Esophagus mucosa (tissue), 1 donor: ENCODE measurements at regions not wholly inside any gene's neighbourhood (a gene's known extent, or its start where the extent isn't known, plus 50 kb on each side); places are given as distances from the start of the nearest gene placed in this dataset.

Source experiments
- ATAC-seq: fragments of 200-7000 bp; cut with Tn5 transposase; one replicate; pipeline ENCODE4 v1.9.1; 2020
- donor health status: DM: yes; HTN: yes; CAD: no.

DNA sequence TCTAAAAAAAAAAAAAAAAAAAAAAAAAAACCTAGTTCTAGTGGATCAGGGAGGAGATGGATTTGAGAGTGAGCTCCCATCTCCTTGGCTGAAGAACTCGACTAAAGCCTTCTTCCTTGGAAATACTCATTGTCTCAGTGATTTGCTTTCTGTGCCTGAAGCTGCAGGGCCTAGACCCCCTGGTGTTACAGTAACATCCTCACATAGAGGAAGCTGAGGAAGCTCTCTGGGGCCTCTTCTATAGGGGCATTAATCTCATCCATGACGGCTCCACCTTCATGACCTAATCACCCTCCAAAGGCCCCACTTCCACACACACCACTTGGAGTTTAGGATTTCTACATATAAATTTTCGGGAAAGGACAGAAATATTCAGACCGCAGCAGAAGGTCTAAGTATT, 95.9 kb upstream of the ETS2 start:
- no peak for ATAC-seq

DNA sequence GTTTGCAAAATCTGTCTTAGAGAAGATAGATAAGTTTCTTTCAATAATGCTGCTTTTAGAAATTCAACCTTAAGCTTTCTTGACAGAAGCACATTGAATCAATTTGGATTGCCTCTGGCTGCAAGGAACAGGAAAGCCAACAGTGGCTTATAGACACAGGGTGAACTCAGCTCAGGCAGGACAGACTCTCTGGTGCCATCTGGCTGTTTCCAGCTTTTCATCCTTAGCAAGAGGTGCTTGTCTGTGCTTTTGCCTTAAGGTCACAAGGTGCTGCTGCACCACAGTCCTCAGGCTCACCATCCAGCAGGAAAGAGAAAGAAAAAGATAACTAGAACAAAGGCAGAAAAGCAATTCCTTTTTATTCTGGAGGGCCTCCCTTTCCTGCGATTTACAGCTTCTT, 93.7 kb upstream of the ETS2 start:
- ATAC-seq: peak; percentile 77

DNA sequence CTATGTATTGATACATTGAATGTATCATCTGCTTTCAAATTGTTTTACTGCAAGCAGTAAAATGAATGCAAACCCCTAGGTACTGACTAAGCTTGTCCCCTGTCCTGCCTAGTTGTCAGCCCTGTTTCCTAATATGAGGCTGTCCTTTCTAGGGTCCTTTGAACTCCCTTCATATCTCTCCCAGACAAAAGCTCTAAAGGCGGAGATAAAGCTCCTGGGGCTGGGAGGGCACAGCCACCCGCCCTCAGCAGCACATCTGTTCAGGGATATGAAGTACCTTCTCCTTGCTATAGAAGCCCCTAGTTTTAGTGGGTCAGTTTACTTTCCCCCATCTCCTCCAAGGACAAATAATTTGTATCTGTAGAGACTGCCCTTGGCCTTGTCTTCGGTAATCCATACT, 93.1 kb upstream of the ETS2 start:
- ATAC-seq: no peak

DNA sequence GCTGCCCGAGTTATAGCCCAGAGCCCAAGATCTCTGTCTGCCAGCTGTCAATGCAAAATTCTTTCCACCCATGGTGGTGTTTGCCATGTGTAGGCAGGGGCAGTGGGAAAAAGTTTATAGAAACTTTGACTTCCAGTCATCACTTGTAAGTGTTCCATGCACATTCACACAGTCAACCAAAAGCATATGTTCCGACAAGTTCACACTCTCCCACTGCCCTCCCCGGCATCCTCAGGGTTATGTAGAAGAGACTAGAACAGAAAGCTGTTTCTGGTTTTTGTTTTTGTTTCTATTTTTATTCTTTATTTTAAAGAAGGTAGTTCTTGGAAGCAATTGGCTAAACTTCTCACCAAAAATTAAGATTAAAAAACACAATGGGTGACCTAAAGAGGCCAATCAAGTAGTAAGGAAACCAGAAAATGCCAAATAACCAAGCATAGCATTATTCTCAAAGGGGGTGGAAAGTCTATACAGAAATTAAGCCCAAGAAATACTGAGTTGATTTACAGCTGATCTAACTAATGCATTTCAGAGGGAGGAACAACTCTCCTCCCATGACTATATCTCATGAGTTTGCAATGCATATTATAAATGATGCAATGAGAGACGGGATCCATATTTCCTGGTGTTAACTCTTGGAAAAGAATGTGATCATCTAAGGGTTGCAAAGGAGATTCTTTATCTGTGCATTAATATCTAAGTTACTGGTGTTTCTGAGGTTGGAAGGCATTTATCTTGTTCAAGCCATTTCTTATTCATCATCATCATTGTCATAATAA, 91.5 kb upstream of the ETS2 start:
- ATAC-seq: no peak

DNA sequence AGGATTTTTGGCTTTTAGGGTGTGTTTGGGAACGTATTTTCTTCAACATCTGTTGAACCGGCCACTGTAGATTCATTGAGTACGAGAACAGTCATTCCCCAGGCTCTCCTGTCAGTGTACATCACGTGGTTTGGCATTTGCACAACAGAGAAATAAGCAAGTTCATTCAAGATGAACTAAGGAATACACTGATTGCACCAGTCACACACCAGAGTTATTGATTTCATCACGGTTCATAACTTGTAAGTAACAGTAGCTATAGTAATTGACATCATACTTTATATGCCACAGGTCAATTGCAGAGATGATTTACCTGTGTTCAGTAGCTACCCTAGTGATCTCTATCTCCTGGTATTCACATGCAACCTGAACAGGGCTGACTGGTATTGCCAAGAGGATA, 90.7 kb upstream of the ETS2 start:
- peak; percentile 69 for ATAC-seq

DNA sequence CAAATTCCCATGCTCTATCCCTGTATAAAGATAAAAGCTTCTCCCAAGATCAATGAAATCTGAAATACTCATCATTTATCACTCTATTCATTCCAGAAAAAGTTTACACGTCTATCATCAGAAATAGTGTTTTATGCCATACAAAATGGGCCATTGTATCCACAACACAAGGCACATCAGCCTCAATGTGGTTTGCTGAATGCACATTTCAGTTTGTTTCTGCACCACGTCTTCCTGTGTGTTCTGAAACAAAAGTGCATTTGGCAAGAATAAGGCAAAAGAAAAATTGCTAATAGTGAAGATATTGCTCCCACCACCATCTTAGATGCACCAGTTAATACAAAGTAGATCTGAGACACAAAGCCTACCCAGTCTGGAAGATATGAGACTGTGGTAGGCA, 89.6 kb upstream of the ETS2 start:
- no peak for ATAC-seq

DNA sequence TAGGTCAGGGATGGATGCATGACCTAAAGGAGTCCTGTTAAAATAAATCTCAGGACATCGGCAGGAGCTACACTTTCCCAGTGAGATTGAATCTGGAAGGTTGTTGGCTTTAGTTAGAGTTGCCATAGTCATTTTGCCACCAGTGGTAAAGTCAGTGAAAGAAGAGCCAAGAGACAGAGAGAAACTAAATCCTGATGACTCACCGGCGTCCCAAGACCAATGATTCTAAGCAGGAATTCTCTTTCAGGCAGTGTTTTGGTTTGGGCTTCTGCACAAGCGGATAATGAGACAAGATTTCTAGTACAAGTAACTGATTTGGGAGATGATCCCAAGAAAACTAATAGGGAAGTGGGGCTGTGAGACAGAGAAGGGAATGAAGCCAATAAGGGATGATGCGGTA, 88.8 kb upstream of the ETS2 start:
- ATAC-seq: no peak

DNA sequence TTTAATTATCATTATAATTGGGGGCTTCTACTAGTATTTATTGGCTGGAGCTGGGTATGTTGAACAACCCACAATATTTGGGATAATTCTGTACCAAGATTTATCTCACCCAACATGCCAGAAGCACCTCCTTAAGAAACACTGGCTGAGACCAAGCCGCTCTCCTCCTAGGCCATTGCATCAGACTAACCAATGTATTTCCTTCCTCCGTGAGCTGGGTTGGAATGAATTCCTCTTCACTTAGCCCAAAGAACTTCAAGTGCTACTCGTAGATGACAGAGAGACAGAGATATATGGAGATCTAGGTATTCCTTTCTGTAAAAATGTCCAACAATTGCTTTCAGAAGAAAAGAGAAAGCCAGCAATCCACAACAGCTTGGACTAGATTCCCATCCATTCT, 87.2 kb upstream of the ETS2 start:
- no peak for ATAC-seq

DNA sequence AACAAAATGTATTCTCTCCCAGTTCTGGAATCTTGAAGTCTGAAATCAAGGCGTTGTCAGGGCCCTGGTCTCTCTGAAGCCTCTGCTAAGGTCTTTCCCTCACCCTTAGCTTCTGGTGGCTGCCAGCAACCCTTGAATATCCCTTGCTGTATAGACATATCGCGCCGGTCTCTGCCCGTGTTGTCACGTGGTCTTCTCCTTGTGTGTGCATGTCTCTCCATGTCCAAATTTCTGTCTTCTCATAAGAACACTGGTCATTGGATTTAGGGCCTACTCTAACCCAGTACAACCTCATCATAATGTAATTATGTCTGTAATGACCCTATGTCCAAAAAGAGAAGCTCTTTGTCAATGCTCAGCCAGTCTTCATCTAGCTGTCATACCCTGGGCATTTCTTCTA, 85.7 kb upstream of the ETS2 start:
- no peak for ATAC-seq

DNA sequence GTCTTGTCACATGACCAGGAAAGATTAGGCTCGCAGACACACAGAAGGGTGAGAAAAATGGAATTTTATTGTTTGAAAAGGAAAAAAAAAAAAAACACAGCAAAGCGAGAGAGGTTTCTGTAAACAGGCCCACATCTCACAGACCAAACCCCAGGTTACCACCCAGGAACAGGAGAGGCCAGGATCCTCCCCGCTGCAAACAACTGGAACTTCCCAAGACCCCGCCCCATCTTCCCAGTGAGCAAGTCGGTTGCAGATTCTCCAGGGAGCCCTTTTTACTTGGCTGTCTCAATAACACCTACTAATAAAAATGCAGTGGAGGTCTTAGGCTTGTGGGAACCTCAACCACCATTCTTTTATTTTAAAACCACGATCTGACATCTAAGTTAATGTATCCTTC, 84.7 kb upstream of the ETS2 start:
- ATAC-seq: no peak

DNA sequence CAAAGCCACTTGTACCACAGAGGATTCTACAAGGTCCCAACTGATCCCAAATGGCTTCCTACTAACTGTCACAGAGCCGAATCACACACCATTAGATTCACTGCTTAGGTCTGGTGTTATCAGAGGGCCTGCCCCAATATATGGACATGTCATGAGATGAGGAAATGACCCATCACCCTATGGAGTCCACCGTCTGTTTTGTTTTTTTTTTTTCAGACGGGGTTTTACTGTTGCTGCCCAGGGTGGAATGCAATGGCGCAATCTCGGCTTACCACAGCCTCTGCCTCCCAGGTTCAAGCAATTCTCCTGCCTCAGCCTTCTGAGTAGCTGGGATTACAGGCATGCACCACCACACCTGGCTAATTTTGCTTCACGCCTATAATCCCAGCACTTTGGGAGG, 83.8 kb upstream of the ETS2 start:
- no peak for ATAC-seq

DNA sequence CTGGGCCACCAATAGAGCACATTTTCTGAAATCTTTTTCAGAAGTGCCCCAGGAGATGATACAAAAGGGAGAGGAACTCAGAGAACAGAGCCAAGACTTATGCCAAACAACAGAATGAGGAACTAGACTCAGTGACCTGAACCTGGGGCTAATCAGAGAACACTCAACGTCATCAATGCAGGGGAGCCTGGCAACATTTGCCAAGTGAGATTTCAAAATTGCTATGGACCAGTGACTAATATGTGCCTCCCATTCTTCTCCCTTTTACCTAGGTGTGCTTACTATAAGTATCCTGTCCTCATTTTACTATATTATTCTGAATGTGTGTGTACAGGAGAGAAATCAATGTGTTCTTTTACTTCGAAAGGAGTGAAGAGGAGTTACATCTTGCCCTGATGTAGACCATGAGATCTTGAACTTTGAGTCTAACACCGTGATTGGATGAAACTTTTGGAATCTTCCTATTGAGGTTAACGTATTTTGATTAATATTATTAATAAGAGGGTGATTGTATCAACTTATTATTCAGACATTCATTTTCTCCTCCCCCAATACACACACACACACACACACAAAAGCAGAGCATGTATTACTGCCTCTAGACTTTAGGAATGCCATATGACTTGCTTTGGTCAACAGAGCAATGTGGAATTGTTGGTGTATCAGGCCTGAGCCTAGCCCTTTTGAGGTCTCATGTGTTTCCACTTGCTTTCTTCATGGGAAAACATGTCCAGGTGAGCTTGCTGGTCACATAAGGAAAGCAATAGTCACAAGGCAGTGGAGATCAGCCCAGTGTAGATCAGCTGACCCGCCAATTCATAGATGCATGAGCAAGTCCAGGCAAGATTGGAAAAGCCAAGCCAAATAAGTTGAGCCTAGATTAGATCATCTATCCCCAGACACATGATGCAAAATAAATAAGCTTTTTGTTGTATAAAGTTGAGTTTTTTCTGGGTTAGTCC, 80.3 kb upstream of the ETS2 start:
- peak; percentile 80 for ATAC-seq

DNA sequence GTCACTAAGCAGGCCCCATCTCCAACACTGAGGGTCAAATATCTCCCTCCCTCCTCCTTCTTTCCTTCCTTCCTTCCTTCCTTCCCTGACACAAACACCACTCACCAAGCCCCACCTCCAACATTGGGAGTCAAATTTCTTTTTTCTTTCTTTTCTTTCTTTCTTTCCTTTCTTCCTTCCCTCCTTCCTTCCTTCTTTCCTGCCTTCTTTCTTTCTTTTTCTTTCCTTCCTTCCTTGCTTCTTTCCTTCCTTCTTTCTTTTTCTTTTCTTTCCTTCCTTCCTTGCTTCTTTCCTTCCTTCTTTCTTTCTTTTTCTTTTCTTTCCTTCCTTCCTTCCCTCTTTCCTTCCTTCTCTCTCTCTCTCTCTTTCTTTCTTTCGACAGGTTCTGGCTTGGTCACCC, 79.2 kb upstream of the ETS2 start:
- ATAC-seq: no peak

DNA sequence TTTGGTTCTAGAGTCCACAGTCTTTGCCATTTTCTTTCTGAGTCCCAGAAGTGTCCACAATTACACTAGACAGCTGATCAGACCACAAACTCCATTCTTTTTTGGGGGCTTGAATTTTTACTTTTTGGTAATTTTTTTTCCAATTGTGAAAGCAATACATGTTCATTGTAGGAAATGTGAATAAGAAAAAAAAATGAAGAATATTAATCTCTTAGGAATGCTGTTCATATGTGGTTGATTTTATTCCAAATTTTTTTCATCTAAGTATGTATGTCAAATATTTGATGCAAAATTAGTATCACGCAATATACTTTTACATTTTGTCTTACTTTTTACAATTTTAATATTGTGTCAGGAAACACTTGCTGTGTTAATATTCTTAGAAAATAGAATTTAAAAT, 76.4 kb upstream of the ETS2 start:
- no peak for ATAC-seq

DNA sequence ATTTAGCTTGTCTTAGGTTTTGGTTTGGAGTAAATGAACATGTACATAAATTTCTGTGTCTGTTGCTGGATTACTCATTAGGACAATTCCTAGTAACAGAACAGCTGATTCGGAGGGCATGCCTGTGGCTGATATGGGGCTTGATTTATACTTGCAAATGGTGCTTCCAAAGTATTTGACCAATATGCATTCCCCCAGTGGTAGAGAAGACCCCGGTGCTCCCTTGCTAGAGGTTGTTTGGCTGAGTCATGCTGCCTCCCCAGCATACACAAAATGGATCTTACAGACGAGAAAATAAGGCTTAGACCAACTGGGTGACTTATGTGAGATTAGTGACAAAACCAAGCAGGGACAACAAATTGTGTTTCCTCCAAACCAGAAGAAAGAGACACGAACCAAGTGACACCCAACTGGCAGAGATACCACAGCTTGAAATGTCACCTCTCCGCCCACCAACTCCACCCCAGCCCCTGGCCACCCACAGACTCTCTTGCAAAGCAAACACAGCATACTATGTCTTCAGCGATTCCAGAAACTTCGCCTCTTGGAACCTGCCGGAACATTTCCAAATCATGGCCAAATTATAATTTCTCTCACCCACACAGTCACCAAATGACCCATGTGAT, 75.9 kb upstream of the ETS2 start:
- no peak for ATAC-seq

DNA sequence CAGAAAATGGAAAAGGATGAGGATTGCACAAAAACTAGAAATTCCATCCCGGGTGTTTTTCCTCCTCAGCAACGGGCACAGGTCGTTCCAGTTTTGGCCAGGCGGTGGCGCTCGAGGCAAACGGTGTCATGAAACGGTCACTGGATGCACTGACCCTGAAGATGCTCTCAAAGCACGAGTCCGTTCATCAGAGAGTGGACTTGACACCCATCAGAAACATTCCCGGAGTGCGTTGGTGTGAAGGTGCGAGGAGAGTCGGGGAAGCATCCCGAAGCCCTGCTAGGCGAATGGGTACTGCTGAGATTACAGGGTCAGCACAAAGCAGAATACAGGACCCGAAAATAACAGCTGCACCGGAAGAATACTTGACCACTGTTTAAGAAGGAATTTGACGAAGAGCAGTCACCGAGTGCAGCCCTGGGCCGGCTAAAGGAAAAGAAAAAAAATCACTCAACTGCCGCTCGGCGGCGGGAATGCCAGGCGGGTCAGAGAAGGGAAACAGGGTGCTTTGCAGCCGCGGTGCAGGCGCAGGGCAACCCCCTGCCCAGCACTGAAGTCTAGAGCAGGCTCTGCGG, 71.7 kb upstream of the ETS2 start:
- peak; percentile 77 for ATAC-seq

DNA sequence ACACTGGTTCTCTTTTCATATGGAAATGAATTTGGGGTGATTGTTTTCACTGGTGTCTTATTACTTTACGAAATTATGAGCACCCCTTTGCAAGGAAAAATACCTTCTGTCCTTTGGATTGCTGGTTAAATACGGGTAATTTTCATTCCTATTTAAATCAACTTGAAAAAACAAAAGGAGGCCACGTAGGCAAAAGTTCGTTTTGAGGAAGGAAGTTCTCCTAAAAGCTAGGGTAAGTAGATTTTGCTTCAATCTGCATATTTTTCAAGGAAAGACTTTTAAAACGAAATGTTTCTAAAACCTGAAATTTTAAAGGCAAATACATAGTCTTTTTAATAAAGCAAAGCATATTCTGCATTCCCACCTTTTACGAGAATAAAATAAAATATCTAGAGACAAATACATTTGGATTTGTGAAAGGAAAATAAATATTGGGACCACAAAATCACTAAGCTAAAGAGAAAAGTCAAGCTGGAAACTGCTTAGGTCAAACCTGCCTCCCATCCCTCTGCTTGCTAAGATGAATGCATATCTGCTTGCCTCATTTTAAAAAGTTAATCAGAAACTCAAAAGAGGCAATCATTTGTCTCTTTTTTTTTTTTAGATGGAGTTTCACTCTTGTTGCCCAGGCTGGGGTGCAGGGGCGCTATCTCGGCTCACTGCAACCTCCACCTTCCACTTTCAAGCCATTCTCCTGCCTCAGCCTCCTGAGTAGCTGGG, 70.9 kb upstream of the ETS2 start:
- no peak for ATAC-seq

DNA sequence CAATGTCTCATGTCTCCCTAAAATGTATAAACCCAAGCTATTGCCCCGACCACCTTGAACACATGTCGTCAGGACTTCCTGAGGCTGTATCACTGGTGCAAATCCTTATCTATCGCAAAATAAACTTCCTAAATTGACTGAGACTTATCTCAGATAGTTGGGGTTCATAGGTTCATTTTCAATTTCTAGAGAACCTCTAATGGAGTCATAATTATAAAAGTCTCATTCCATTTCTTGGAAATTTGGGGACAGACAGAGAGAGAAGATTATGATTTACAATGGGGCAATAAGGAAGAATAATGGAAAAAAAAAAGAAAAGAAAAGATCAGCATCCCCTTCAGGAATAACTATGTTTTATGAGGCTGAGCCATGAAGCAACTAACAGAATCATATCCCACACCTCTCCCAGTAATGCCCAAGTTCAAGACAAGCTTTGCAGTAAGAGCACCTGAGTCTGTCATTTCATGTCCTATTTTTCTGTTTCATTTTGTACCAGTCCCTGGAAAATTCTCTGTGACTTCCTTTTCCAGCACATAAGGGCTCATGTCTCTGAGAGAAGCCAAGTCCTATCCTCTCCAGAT, 70.0 kb upstream of the ETS2 start:
- ATAC-seq: no peak

DNA sequence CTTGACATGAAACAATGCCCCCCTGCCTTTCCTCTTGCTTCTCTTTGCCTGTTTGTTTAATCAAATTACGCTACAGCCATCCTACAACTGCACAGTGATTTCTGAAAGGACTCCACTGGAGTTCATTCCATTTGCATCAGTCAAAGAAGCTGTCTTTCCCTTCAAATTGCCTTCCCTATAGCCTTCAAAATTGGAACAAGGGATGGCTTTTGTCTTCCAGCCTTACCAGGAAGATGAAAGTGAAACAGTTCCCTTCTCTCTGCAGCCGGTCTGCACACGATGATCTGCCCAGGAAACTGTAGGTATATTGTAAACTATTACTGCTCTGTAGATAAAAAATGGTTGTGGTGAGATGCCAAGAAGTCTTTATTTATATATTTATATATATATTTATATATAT, 65.6 kb upstream of the ETS2 start:
- no peak for ATAC-seq

DNA sequence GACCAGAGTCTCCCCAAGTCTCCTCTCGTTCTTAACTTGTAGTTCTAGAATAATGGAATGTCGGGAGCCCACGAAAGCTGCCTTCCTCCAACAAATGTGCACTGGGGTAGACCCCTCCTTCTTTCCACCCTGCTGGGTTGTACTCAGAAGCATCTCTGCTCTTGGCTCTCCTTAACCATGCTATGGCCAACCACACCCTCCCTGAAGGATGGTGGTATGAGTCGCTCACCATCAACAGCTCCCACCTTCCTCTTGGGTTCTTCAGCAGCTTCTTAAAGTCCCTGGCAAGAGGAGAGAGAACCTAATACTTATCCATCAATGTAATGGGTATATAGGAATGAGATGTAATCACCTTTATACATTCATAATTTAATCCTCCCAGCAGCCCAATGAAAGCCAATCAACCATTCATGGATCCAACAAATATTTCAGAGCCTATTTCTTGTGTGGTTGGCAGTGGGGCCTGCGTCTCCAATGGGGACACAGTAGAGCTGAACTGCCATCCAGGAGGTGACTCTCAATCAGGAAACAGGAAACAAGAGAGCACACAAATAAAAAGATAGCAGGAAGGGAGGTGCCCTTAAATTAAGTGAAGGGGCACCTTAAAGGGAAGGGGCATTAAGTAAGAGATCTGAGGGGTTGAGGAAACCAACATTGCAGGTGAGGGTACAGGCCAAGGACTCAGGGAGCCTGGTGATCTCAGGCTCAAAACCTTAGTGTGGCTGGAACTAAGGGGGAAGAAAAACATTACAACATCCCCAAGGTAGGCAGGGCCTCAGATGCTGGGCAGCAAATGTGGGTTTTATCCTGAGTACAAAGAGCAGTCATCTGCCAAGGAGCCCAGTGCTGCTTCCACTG, 64.4 kb upstream of the ETS2 start:
- peak; percentile 30 for ATAC-seq

DNA sequence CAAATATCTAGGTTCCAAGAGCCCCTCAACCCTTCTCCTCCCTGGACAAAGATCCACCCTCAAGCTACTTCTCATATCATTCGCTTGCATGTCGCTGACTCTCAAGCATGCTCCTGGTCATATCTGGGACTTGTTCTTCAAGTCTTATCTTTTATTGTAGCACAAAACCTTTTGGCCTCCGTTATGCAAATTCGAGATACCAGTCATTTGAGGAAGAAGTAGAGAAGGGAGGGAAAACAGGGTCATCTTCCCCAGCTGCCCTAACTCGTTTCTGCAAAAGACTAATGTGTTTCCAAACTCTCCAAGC, 63.8 kb upstream of the ETS2 start:
- peak; percentile 73 for ATAC-seq
